SU-DHL-6 (cell line): ENCODE measurements at regions not wholly inside any gene's neighbourhood (a gene's known extent, or its start where the extent isn't known, plus 50 kb on each side); places are given as distances from the start of the nearest gene placed in this dataset.

Experiments
- H2AFZ ChIP-seq: fragments of 200-600 bp; sonication (generic); 2 replicates; pipeline ENCODE4 v1.6.1; 2014; ENCODE audit warnings: low read depth, mild to moderate bottlenecking, moderate library complexity, mixed read lengths, antibody characterized with exemption, low read length; ENCODE audit not compliant: severe bottlenecking
- H3F3A ChIP-seq: fragments of 200-600 bp; shearing (Covaris generic); 2 replicates; pipeline ENCODE4 v1.6.0; 2016; ENCODE audit warnings: antibody characterized with exemption, mild to moderate bottlenecking; ENCODE audit not compliant: insufficient read depth
- H3K27ac ChIP-seq: fragments of 200-600 bp; sonication (generic); 2 replicates; pipeline ENCODE4 v1.5.1; 2016; ENCODE audit warnings: low read depth, mild to moderate bottlenecking, low read length, moderate library complexity, mixed read lengths
- H3K27me3 ChIP-seq: fragments of 200-600 bp; sonication (generic), shearing (Covaris generic); 2 replicates; pipeline ENCODE4 v1.6.0; 2014; ENCODE audit warnings: mild to moderate bottlenecking, low read length
- H3K36me3 ChIP-seq: fragments of 200-600 bp; sonication (generic); 2 replicates; pipeline ENCODE4 v1.6.1; 2014; ENCODE audit warnings: mild to moderate bottlenecking, low read length, mixed read lengths
- H3K4me2 ChIP-seq: fragments of 300-600, 200-600 bp; shearing (Covaris generic), sonication (generic); 2 replicates; pipeline ENCODE4 v1.6.0; 2014; ENCODE audit warnings: low read length, low read depth, mild to moderate bottlenecking; ENCODE audit not compliant: poor library complexity, severe bottlenecking
- H3K4me3 ChIP-seq: fragments of 200-600 bp; sonication (generic); 2 replicates; pipeline ENCODE4 v1.5.1; 2014; ENCODE audit warnings: antibody characterized with exemption, low read length, mild to moderate bottlenecking, mixed read lengths; ENCODE audit not compliant: insufficient read depth, poor library complexity, severe bottlenecking
- H3K79me2 ChIP-seq: fragments of 200-600 bp; sonication (generic); 2 replicates; pipeline ENCODE4 v1.6.1; 2014; ENCODE audit warnings: mild to moderate bottlenecking, low read length, moderate library complexity; ENCODE audit not compliant: insufficient read depth
- H3K9ac ChIP-seq: fragments of 200-600 bp; sonication (generic); 2 replicates; pipeline ENCODE4 v1.7.0; 2014; ENCODE audit warnings: mild to moderate bottlenecking, low read length
- H3K9me2 ChIP-seq: fragments of 200-600 bp; sonication (generic); replicated peaks from 2 replicates; pipeline ENCODE4 v1.6.1; 2014; ENCODE audit warnings: low read length; ENCODE audit not compliant: insufficient read depth
- H3K9me3 ChIP-seq: fragments of 200-600 bp; sonication (generic); 2 replicates; pipeline ENCODE4 v1.6.1; 2014; ENCODE audit warnings: low read length, mixed read lengths; ENCODE audit not compliant: insufficient read depth
- H4K20me1 ChIP-seq: fragments of 200-600 bp; sonication (generic); 2 replicates; pipeline ENCODE4 v1.6.1; 2014; ENCODE audit warnings: low read depth, mild to moderate bottlenecking, antibody characterized with exemption, low read length, moderate library complexity, mixed read lengths
- CTCF ChIP-seq: fragments of 200-600 bp; sonication (generic); IDR thresholded peaks from one replicate; pipeline ENCODE4 v1.5.1; 2017; ENCODE audit warnings: antibody characterized with exemption, mild to moderate bottlenecking, low read length, moderate library complexity; ENCODE audit not compliant: insufficient read depth, poor library complexity, severe bottlenecking
- EZH2phosphoT487 ChIP-seq: fragments of 200-600 bp; sonication (generic), shearing (Covaris generic); conservative IDR thresholded peaks from 2 replicates; pipeline ENCODE4 v1.6.1; 2018; ENCODE audit warnings: mild to moderate bottlenecking, antibody characterized with exemption, low read length, moderate library complexity, mixed read lengths

- Histone ChIP-seq H3K4me3 (no peak overlapping the region), H2AFZ (no peak overlapping the region), H3K27me3 (no peaks in the 10 kb centered on the region)
These were observed 79.1 kb upstream of the GALNT2 start for GRCh38 chr1:229987953-229988352.

GRCh38 chr1:229988534-229988933 is 78.5 kb upstream of the GALNT2 start:
- Histone ChIP-seq H4K20me1 (no peaks in the 10 kb centered on the region), H3F3A (no peaks in the 10 kb centered on the region), H2AFZ (no peak overlapping the region), H3K36me3 (no peaks in the 10 kb centered on the region), H3K9me2 (no peaks in the 10 kb centered on the region), H3K9me3 (no peaks in the 10 kb centered on the region), H3K4me3 (no peak overlapping the region), H3K4me2 (no peak overlapping the region), H3K27ac (no peak overlapping the region), H3K27me3 (no peaks in the 10 kb centered on the region), H3K9ac (no peak overlapping the region), H3K79me2 (no peaks in the 10 kb centered on the region)
- TF ChIP-seq EZH2phosphoT487: no peak
- no peak for TF ChIP-seq CTCF

More at GRCh38 chr1:229987953-229988352, 79.1 kb upstream of the GALNT2 start:
- TF ChIP-seq CTCF (no peak), EZH2phosphoT487 (no peak)
- Histone ChIP-seq H3K9ac (no peak overlapping the region), H3F3A (no peaks in the 10 kb centered on the region), H3K9me3 (no peaks in the 10 kb centered on the region), H3K9me2 (no peaks in the 10 kb centered on the region), H3K79me2 (no peaks in the 10 kb centered on the region), H3K27ac (no peak overlapping the region), H3K36me3 (no peaks in the 10 kb centered on the region), H3K4me2 (no peak overlapping the region), H4K20me1 (no peaks in the 10 kb centered on the region)

- Histone ChIP-seq H3K79me2 (no peaks in the 10 kb centered on the region), H3K27me3 (no peaks in the 10 kb centered on the region), H3F3A (no peaks in the 10 kb centered on the region), H3K9me2 (no peaks in the 10 kb centered on the region), H3K9me3 (no peaks in the 10 kb centered on the region), H3K27ac (no peak overlapping the region), H3K9ac (no peak overlapping the region), H4K20me1 (no peaks in the 10 kb centered on the region), H3K36me3 (no peaks in the 10 kb centered on the region), H3K4me2 (no peak overlapping the region), H2AFZ (no peak overlapping the region), H3K4me3 (no peak overlapping the region)
- TF ChIP-seq CTCF (no peak), EZH2phosphoT487 (no peak)
These were observed 77.3 kb upstream of the GALNT2 start for GRCh38 chr1:229989591-229990248.
